Fibroblast of villous mesenchyme (primary cell): ENCODE measurements at regions not wholly inside any gene's neighbourhood (a gene's known extent, or its start where the extent isn't known, plus 50 kb on each side); places are given as distances from the start of the nearest gene placed in this dataset.

ENCODE experiments used
- DNase-seq: peaks from one replicate; pipeline ENCODE4 v3.0.0-alpha.2; 2010; ENCODE audit warnings: low read depth
- H3K4me3 ChIP-seq: 2 replicates; pipeline ENCODE4 v1.5.1; 2011; ENCODE audit warnings: low read depth, mild to moderate bottlenecking, low read length
- CTCF ChIP-seq: IDR thresholded peaks from 2 replicates; pipeline ENCODE4 v1.5.1; 2012; ENCODE audit warnings: low read depth, mild to moderate bottlenecking, low read length; ENCODE audit not compliant: insufficient read depth

GRCh38 chr18:51537487-51537886 lies 340.0 kb upstream of the MEX3C start:
- H3K4me3 ChIP-seq, result no peak overlapping the region
- DNase-seq, result peak; percentile 13
- peak; percentile 16 for TF ChIP-seq CTCF

- TF ChIP-seq CTCF, result no peak
- H3K4me3 ChIP-seq, result no peak overlapping the region
- no peak for DNase-seq
Observed at GRCh38 chr18:51540562-51540961, 343.1 kb upstream of the MEX3C start.

GRCh38 chr18:51541230-51541629 lies 343.7 kb upstream of the MEX3C start:
- DNase-seq, result no peak
- TF ChIP-seq CTCF, result no peak

GRCh38 chr18:51543658-51544155 lies 346.2 kb upstream of the MEX3C start:
- H3K4me3 ChIP-seq, result no peak overlapping the region
- no peak for DNase-seq
- no peak for TF ChIP-seq CTCF

More at GRCh38 chr18:51541230-51541629, 343.7 kb upstream of the MEX3C start:
- no peak overlapping the region for H3K4me3 ChIP-seq

GRCh38 chr18:51545446-51545845 lies 348.0 kb upstream of the MEX3C start:
- no peak for DNase-seq
- H3K4me3 ChIP-seq, result no peak overlapping the region

GRCh38 chr18:51559198-51559901 lies 361.9 kb upstream of the MEX3C start:
- H3K4me3 ChIP-seq, result no peak overlapping the region
- TF ChIP-seq CTCF, result no peak
- no peak for DNase-seq

More at GRCh38 chr18:51545446-51545845, 348.0 kb upstream of the MEX3C start:
- TF ChIP-seq CTCF, result no peak

- H3K4me3 ChIP-seq, result no peak overlapping the region
- no peak for DNase-seq
- TF ChIP-seq CTCF, result no peak
Observed at GRCh38 chr18:51559902-51560287, 362.4 kb upstream of the MEX3C start.
